KMS-11 (cell line): ENCODE measurements at regions not wholly inside any gene's neighbourhood (a gene's known extent, or its start where the extent isn't known, plus 50 kb on each side); places are given as distances from the start of the nearest gene placed in this dataset.

Source experiments
- H2AFZ ChIP-seq: fragments of 200-600 bp; sonication (generic); 2 replicates; pipeline ENCODE4 v1.6.1; 2016; ENCODE audit warnings: antibody characterized with exemption, mixed run types, low read depth
- H3K27ac ChIP-seq: fragments of 200-600 bp; sonication (generic); 2 replicates; pipeline ENCODE4 v1.6.1; 2016; ENCODE audit warnings: mild to moderate bottlenecking, mixed run types
- H3K27me3 ChIP-seq: fragments of 200-600 bp; sonication (generic); 2 replicates; pipeline ENCODE4 v1.6.1; 2017; ENCODE audit warnings: mild to moderate bottlenecking, low read depth, mixed run types, moderate library complexity; ENCODE audit not compliant: insufficient read depth
- H3K36me3 ChIP-seq: fragments of 200-600 bp; sonication (generic); 2 replicates; pipeline ENCODE4 v1.6.1; 2017; ENCODE audit warnings: mild to moderate bottlenecking, mixed run types; ENCODE audit not compliant: insufficient read depth
- H3K4me1 ChIP-seq: fragments of 200-600 bp; sonication (generic); 2 replicates; pipeline ENCODE4 v1.6.1; 2016; ENCODE audit warnings: mild to moderate bottlenecking, low read depth, mixed run types; ENCODE audit not compliant: poor library complexity, severe bottlenecking
- H3K4me2 ChIP-seq: fragments of 200-600 bp; sonication (generic); 2 replicates; pipeline ENCODE4 v1.7.0; 2016; ENCODE audit warnings: mild to moderate bottlenecking, mixed run types
- H3K4me3 ChIP-seq: fragments of 200-600 bp; sonication (generic); IDR thresholded peaks from 2 replicates; pipeline ENCODE4 v1.6.1; 2017; ENCODE audit warnings: low read depth, low read length, mixed read lengths; ENCODE audit not compliant: insufficient read depth
- H3K79me2 ChIP-seq: fragments of 200-600 bp; sonication (generic); 2 replicates; pipeline ENCODE4 v1.6.1; 2016; ENCODE audit warnings: low read depth, mixed run types; ENCODE audit not compliant: insufficient read depth
- H3K9ac ChIP-seq: fragments of 200-600 bp; sonication (generic); 2 replicates; pipeline ENCODE4 v1.6.1; 2016; ENCODE audit warnings: mild to moderate bottlenecking, mixed run types
- H4K20me1 ChIP-seq: fragments of 200-600 bp; sonication (generic); 2 replicates; pipeline ENCODE4 v1.6.1; 2016; ENCODE audit warnings: mild to moderate bottlenecking, mixed run types; ENCODE audit not compliant: insufficient read depth
- CTCF ChIP-seq: fragments of 200-600 bp; sonication (generic); conservative IDR thresholded peaks from 2 replicates; pipeline ENCODE4 v1.6.1; 2017; ENCODE audit warnings: low read depth, mild to moderate bottlenecking, antibody characterized with exemption, low read length, moderate library complexity, mixed read lengths

GRCh38 chr16:6797223-6797622 is 535.4 kb upstream of the RBFOX1 start:
- Histone ChIP-seq H3K79me2 (no peaks in the 10 kb centered on the region), H3K27me3 (no peaks in the 10 kb centered on the region), H4K20me1 (no peaks in the 10 kb centered on the region), H3K9ac (no peak overlapping the region), H3K4me1 (no peaks in the 10 kb centered on the region), H2AFZ (no peak overlapping the region), H3K4me2 (no peak overlapping the region), H3K4me3 (no peak overlapping the region), H3K36me3 (no peaks in the 10 kb centered on the region), H3K27ac (no peak overlapping the region)
- no peak for TF ChIP-seq CTCF

GRCh38 chr16:6777624-6778023 is 555.0 kb upstream of the RBFOX1 start:
- no peak for TF ChIP-seq CTCF
- Histone ChIP-seq H3K9ac (no peak overlapping the region), H3K4me3 (no peak overlapping the region), H2AFZ (peak overlapping the region; percentile 25), H3K27ac (no peak overlapping the region), H3K4me1 (no peaks in the 10 kb centered on the region), H3K27me3 (no peaks in the 10 kb centered on the region), H4K20me1 (no peaks in the 10 kb centered on the region), H3K79me2 (no peaks in the 10 kb centered on the region), H3K36me3 (no peaks in the 10 kb centered on the region), H3K4me2 (0 out of 2 replicates have a peak overlapping the region, but pooled peaks have one; percentile 29)

- Histone ChIP-seq H3K79me2 (no peaks in the 10 kb centered on the region), H3K9ac (no peak overlapping the region), H3K4me1 (no peaks in the 10 kb centered on the region), H4K20me1 (no peaks in the 10 kb centered on the region), H2AFZ (no peak overlapping the region), H3K27me3 (no peaks in the 10 kb centered on the region), H3K27ac (no peak overlapping the region), H3K36me3 (no peaks in the 10 kb centered on the region), H3K4me3 (no peak overlapping the region), H3K4me2 (no peak overlapping the region)
- TF ChIP-seq CTCF = no peak
Observed at GRCh38 chr16:6775712-6776111, 556.9 kb upstream of the RBFOX1 start.

- no peaks in the 10 kb centered on the region for H3K4me1 ChIP-seq
- H4K20me1 ChIP-seq = no peaks in the 10 kb centered on the region
- H3K27ac ChIP-seq = no peak overlapping the region
- no peaks in the 10 kb centered on the region for H3K79me2 ChIP-seq
- no peak for TF ChIP-seq CTCF
- H3K27me3 ChIP-seq = no peaks in the 10 kb centered on the region
- no peak overlapping the region for H3K9ac ChIP-seq
- no peak overlapping the region for H3K4me3 ChIP-seq
- no peak overlapping the region for H2AFZ ChIP-seq
- H3K4me2 ChIP-seq = no peak overlapping the region
- no peaks in the 10 kb centered on the region for H3K36me3 ChIP-seq
Observed at GRCh38 chr16:6771956-6772355, 560.7 kb upstream of the RBFOX1 start.

GRCh38 chr16:6753553-6753952 is 579.1 kb upstream of the RBFOX1 start:
- no peak overlapping the region for H3K27ac ChIP-seq
- H4K20me1 ChIP-seq = no peaks in the 10 kb centered on the region
- H3K79me2 ChIP-seq = no peaks in the 10 kb centered on the region
- H3K27me3 ChIP-seq = no peaks in the 10 kb centered on the region
- no peak overlapping the region for H3K4me3 ChIP-seq
- no peak overlapping the region for H2AFZ ChIP-seq
- H3K4me2 ChIP-seq = no peak overlapping the region
- H3K4me1 ChIP-seq = no peaks in the 10 kb centered on the region
- no peaks in the 10 kb centered on the region for H3K36me3 ChIP-seq
- no peak for TF ChIP-seq CTCF
- no peak overlapping the region for H3K9ac ChIP-seq
